ENCODE measurements at regions not wholly inside any gene's neighbourhood (a gene's known extent, or its start where the extent isn't known, plus 50 kb on each side); places are given as distances from the start of the nearest gene placed in this dataset.

- no peak for TF ChIP-seq CTCF (conservative IDR thresholded peaks at IDR 0.05 in 1 of 2, IDR thresholded peaks at IDR 0.05 in 1 of 2; ENCODE audit: low read depth in 1 of 2, low read length in 2 of 2)
- no peak for TF ChIP-seq EZH2 (IDR thresholded peaks at IDR 0.05; ENCODE audit: low read length, missing control alignments)
Measured at GRCh38 chrX:130524476-130525194, 122.8 kb downstream of the RBMX2 start.
